A673 (cell line): ENCODE measurements at regions not wholly inside any gene's neighbourhood (a gene's known extent, or its start where the extent isn't known, plus 50 kb on each side); places are given as distances from the start of the nearest gene placed in this dataset.
"Not testable (repeated sequence)": the region's sequence is repeated elsewhere in the genome, so short reads cannot be mapped to it uniquely, and the experiment has no call there.

Experiments
- BruUV-seq: library from RNA; stranded (reverse); fragments of 400-500 nt; replicated peaks from 2 replicates; lab custom pipeline; 2021; lab: Mats Ljungman, UMichigan
- CTCF ChIA-PET: fragments of 300-600 bp; sonication (Branson Sonifier 250); formaldehyde crosslinking; loops from one replicate; lab custom pipeline; 2022; ENCODE audit warnings: antibody characterized with exemption; lab: Charles Lee
- POLR2A ChIA-PET: fragments of 300-600 bp; sonication (Branson Sonifier 250); formaldehyde crosslinking; loops from one replicate; lab custom pipeline; 2022; ENCODE audit warnings: antibody characterized with exemption; ENCODE audit not compliant: low non-redundant PET; lab: Charles Lee
- DNase-seq: peaks from one replicate; pipeline ENCODE4 v3.0.0-alpha.2; 2015; ENCODE audit warnings: low spot score
- H3K27ac ChIP-seq: fragments of 200-600 bp; sonication (generic); 2 replicates; pipeline ENCODE4 v1.5.1; 2016; ENCODE audit warnings: mixed run types, low read depth, mild to moderate bottlenecking, mixed read lengths, antibody characterized with exemption, low read length; ENCODE audit not compliant: poor library complexity, severe bottlenecking
- H3K27me3 ChIP-seq: fragments of 200-600 bp; sonication (generic); replicated peaks from 2 replicates; pipeline ENCODE4 v1.6.1; 2017; ENCODE audit warnings: mixed run types, low read depth, mild to moderate bottlenecking, mixed read lengths, antibody characterized with exemption, low read length; ENCODE audit not compliant: insufficient read depth, poor library complexity
- H3K36me3 ChIP-seq: fragments of 200-600 bp; sonication (generic); 2 replicates; pipeline ENCODE4 v1.6.1; 2016; ENCODE audit warnings: mixed run types, mild to moderate bottlenecking, mixed read lengths, antibody characterized with exemption, low read length; ENCODE audit not compliant: insufficient read depth, poor library complexity, severe bottlenecking
- H3K4me1 ChIP-seq: fragments of 200-600 bp; sonication (generic); 2 replicates; pipeline ENCODE4 v1.6.1; 2017; ENCODE audit warnings: mixed run types, mild to moderate bottlenecking, mixed read lengths, antibody characterized with exemption, low read length; ENCODE audit not compliant: insufficient read depth, poor library complexity, severe bottlenecking
- H3K4me3 ChIP-seq: fragments of 200-600 bp; sonication (generic); 2 replicates; pipeline ENCODE4 v1.5.1; 2016; ENCODE audit warnings: low read depth, mixed run types, mild to moderate bottlenecking, mixed read lengths, low read length; ENCODE audit not compliant: poor library complexity, severe bottlenecking
- H3K9me3 ChIP-seq: fragments of 200-600 bp; sonication (generic); 2 replicates; pipeline ENCODE4 v1.6.1; 2016; ENCODE audit warnings: mixed run types, low read depth, mild to moderate bottlenecking, mixed read lengths, antibody characterized with exemption, low read length; ENCODE audit not compliant: poor library complexity, severe bottlenecking
- EZH2 ChIP-seq: fragments of 200-600 bp; sonication (generic); IDR thresholded peaks from 2 replicates; pipeline ENCODE4 v1.6.1; 2017; ENCODE audit warnings: borderline replicate concordance, low read depth, mild to moderate bottlenecking, mixed read lengths, antibody characterized with exemption, low read length; ENCODE audit not compliant: poor library complexity, severe bottlenecking
- intact Hi-C: fragments of 100-400 bp; cut with micrococcal nuclease; formaldehyde crosslinking; loops from one replicate; pipeline ENCODE4 v1.10.0; 2022; ENCODE audit not compliant: unreplicated experiment
- TF ChIP-seq, protein P1 (sequence below): fragments of 300-800, 200-600 bp; sonication (generic); conservative IDR thresholded peaks from 2 replicates; pipeline ENCODE4 v1.5.1; 2017; ENCODE audit warnings: low read depth, mild to moderate bottlenecking, antibody characterized with exemption, low read length, moderate library complexity, mixed read lengths

DNA sequence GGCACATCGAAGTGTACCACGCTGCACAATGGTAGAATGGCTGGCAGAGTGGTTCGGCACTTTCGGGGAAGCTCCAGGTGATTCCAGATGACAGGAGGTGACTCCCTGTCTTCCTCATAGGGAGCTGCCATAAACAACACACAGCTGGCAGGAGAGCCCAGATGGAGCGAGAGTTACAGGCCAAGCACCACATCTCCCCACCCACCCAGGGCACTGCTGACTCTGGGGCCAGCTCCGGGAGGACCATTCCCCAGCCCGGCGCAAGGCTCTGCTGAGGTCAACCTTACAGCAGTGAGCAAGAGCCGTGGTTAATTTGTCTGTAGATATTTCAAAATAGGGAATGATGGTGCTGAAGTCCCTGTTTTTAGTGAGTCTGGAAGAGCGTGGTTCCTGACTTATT is 78.8 kb upstream of the HMGXB4 start:
- POLR2A ChIA-PET = no interaction called here
- Histone ChIP-seq H3K4me1 (no peaks in the 10 kb centered on the region), H3K27me3 (no peaks in the 10 kb centered on the region), H3K36me3 (no peaks in the 10 kb centered on the region), H3K27ac (no peak overlapping the region), H3K4me3 (no peak overlapping the region), H3K9me3 (peaks cover 4% of the 10 kb centered on the region)
- intact Hi-C loops = no loop called here
- no TSS peak for BruUV-seq
- CTCF ChIA-PET = no interaction called here
- TF ChIP-seq, protein P1, sequence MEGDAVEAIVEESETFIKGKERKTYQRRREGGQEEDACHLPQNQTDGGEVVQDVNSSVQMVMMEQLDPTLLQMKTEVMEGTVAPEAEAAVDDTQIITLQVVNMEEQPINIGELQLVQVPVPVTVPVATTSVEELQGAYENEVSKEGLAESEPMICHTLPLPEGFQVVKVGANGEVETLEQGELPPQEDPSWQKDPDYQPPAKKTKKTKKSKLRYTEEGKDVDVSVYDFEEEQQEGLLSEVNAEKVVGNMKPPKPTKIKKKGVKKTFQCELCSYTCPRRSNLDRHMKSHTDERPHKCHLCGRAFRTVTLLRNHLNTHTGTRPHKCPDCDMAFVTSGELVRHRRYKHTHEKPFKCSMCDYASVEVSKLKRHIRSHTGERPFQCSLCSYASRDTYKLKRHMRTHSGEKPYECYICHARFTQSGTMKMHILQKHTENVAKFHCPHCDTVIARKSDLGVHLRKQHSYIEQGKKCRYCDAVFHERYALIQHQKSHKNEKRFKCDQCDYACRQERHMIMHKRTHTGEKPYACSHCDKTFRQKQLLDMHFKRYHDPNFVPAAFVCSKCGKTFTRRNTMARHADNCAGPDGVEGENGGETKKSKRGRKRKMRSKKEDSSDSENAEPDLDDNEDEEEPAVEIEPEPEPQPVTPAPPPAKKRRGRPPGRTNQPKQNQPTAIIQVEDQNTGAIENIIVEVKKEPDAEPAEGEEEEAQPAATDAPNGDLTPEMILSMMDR = no peak
- no peak for TF ChIP-seq EZH2
- DNase-seq = no peak

DNA sequence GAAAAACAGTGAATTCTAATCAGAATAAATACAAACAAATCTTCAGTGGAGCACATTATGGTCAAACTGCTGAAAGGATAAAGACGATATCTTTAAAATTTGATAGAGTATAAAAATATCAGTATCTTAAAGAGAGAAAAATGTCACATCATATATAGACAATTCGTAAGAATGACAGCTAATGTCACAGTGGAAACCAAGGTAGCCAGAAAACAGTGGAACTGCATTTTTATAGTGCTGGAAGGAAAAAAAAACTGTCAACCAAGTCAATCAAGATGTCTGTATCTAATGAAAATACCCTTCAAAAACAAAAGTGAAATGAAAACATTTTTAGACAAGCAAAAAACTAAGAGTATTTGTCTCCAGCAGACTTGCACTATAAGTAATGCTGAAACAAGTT is 73.4 kb upstream of the HMGXB4 start:
- Histone ChIP-seq H3K4me1 (no peaks in the 10 kb centered on the region), H3K27ac (no peak overlapping the region), H3K4me3 (no peak overlapping the region), H3K9me3 (peaks cover 4% of the 10 kb centered on the region), H3K36me3 (no peaks in the 10 kb centered on the region), H3K27me3 (no peaks in the 10 kb centered on the region)
- intact Hi-C loops = no loop called here
- TF ChIP-seq, protein P1 = no peak
- TF ChIP-seq EZH2 = no peak
- POLR2A ChIA-PET = no interaction called here
- no TSS peak for BruUV-seq
- CTCF ChIA-PET = no interaction called here
- no peak for DNase-seq

DNA sequence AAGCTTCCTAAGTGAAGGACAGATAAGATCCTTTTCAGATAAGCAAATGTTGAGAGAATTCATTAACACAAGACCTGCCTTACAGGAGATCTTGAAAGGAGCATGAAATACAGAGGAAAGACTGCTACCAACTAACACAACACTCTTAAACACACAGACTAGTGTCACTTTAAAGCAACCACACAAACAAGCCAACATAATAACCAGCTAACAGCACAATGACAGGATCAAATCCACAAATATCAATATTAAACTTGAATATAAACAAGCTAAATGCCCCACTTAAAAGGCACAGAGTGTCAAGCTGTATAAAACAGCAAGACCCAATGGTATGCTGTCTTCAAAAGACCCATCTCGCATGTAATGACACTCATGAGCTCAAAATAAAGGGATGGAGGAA is 70.8 kb upstream of the HMGXB4 start:
- no peak for TF ChIP-seq EZH2
- TF ChIP-seq, protein P1 = no peak
- Histone ChIP-seq H3K4me3 (no peak overlapping the region), H3K36me3 (no peaks in the 10 kb centered on the region), H3K9me3 (peaks cover 12% of the 10 kb centered on the region), H3K4me1 (no peaks in the 10 kb centered on the region), H3K27ac (no peak overlapping the region), H3K27me3 (no peaks in the 10 kb centered on the region)
- ChIA-PET CTCF (no interaction called here), POLR2A (no interaction called here)
- BruUV-seq = no TSS peak
- DNase-seq = no peak
- intact Hi-C loops = no loop called here

DNA sequence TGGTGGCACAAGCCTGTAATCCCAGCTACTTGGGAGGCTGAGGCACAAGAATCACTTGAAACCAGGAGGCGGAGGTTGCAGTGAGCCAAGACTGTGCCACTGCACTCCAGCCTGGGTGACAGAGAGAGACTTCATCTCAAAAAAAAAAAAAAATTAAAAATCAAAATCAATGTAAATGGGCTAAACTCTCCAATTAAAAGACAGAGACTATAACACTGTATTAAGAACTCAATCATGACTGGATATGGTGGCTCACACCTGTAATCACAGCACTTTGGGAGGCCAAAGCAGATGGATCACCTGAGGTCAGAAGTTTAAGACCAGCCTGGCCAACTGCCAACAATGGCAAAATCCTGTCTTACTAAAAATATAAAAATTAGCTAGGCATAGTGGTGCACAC is 68.4 kb upstream of the HMGXB4 start:
- H3K36me3 ChIP-seq, BruUV-seq, DNase-seq, H3K9me3 ChIP-seq, intact Hi-C loops, H3K4me1 ChIP-seq, POLR2A ChIA-PET, H3K4me3 ChIP-seq, CTCF ChIA-PET, H3K27me3 ChIP-seq, H3K27ac ChIP-seq: not testable (repeated sequence)
